ENCODE measurements at regions not wholly inside any gene's neighbourhood (a gene's known extent, or its start where the extent isn't known, plus 50 kb on each side); places are given as distances from the start of the nearest gene placed in this dataset.
"Not testable (repeated sequence)": the region's sequence is repeated elsewhere in the genome, so short reads cannot be mapped to it uniquely, and the experiment has no call there.

- no peak for DNase-seq
Observed at GRCh38 chr6:166718516-166718915, 91.5 kb upstream of the RPS6KA2 start.

- no peak for DNase-seq
Observed at GRCh38 chr6:166716910-166717617, 90.0 kb upstream of the RPS6KA2 start.

GRCh38 chr6:166715992-166716391 lies 88.9 kb upstream of the RPS6KA2 start:
- no peak for DNase-seq

GRCh38 chr6:166715065-166715464 lies 88.0 kb upstream of the RPS6KA2 start:
- no peak for DNase-seq

- no peak for DNase-seq
Observed at GRCh38 chr6:166714581-166714980, 87.5 kb upstream of the RPS6KA2 start.

- no peak for DNase-seq
Observed at GRCh38 chr6:166714187-166714510, 87.1 kb upstream of the RPS6KA2 start.

- DNase-seq: no peak
Observed at GRCh38 chr6:166713434-166714186, 86.6 kb upstream of the RPS6KA2 start.

GRCh38 chr6:166712286-166713228 lies 85.5 kb upstream of the RPS6KA2 start:
- DNase-seq: no peak

- no peak for DNase-seq
Observed at GRCh38 chr6:166710084-166710483, 83.0 kb upstream of the RPS6KA2 start.

GRCh38 chr6:166708460-166708859 lies 81.4 kb upstream of the RPS6KA2 start:
- DNase-seq: no peak

- DNase-seq: no peak
Observed at GRCh38 chr6:166707045-166707444, 80.0 kb upstream of the RPS6KA2 start.

- DNase-seq: no peak
Observed at GRCh38 chr6:166705069-166705468, 78.0 kb upstream of the RPS6KA2 start.

GRCh38 chr6:166704171-166704570 lies 77.1 kb upstream of the RPS6KA2 start:
- DNase-seq: no peak

- no peak for DNase-seq
Observed at GRCh38 chr6:166703149-166703710, 76.2 kb upstream of the RPS6KA2 start.

- not testable (repeated sequence) for DNase-seq
Observed at GRCh38 chr6:166701424-166701823, 74.4 kb upstream of the RPS6KA2 start.

GRCh38 chr6:166700871-166701270 lies 73.8 kb upstream of the RPS6KA2 start:
- DNase-seq: not testable (repeated sequence)

- DNase-seq: no peak
Observed at GRCh38 chr6:166697113-166697512, 70.1 kb upstream of the RPS6KA2 start.

- no peak for DNase-seq
Observed at GRCh38 chr6:166693880-166694279, 66.8 kb upstream of the RPS6KA2 start.

- DNase-seq: no peak
Observed at GRCh38 chr6:166692723-166693302, 65.8 kb upstream of the RPS6KA2 start.

- no peak for DNase-seq
Observed at GRCh38 chr6:166691746-166692145, 64.7 kb upstream of the RPS6KA2 start.

GRCh38 chr6:166691199-166691598 lies 64.1 kb upstream of the RPS6KA2 start:
- DNase-seq: no peak

GRCh38 chr6:166689687-166690086 lies 62.6 kb upstream of the RPS6KA2 start:
- no peak for DNase-seq

GRCh38 chr6:166688901-166689300 lies 61.9 kb upstream of the RPS6KA2 start:
- no peak for DNase-seq
